Activated CD8-positive, alpha-beta memory T cell treated with anti-CD3 and anti-CD28 coated beads, Interleukin-2, amount 10 ng/mL, durations not matched to agents 7 days and 5 days (primary cell): ENCODE measurements at regions not wholly inside any gene's neighbourhood (a gene's known extent, or its start where the extent isn't known, plus 50 kb on each side); places are given as distances from the start of the nearest gene placed in this dataset.

ENCODE experiments used
- ATAC-seq: fragments of 150-1000 bp; cut with Tn5 transposase; one replicate; pipeline ENCODE4 v1.10.0; 2021; ENCODE audit warnings: moderate library complexity
- CTCF ChIA-PET: fragments of 350-600 bp; sonication (Branson Sonifier 250); formaldehyde crosslinking; loops from one replicate; lab custom pipeline; 2021; ENCODE audit warnings: antibody characterized with exemption; lab: Charles Lee
- DNase-seq: peaks from one replicate; pipeline ENCODE4 v3.0.0-alpha.2; 2020
- H3K27ac Mint-ChIP-seq: one replicate; pipeline ENCODE4 v1.8.0; 2021; ENCODE audit warnings: mild to moderate bottlenecking, mixed read lengths
- H3K27me3 Mint-ChIP-seq: one replicate; pipeline ENCODE4 v1.8.0; 2021; ENCODE audit warnings: mixed read lengths
- H3K36me3 Mint-ChIP-seq: one replicate; pipeline ENCODE4 v1.8.0; 2021; ENCODE audit warnings: mild to moderate bottlenecking, mixed read lengths
- H3K4me1 Mint-ChIP-seq: one replicate; pipeline ENCODE4 v1.8.0; 2021; ENCODE audit warnings: mixed read lengths
- H3K4me3 Mint-ChIP-seq: one replicate; pipeline ENCODE4 v1.8.0; 2021; ENCODE audit warnings: mild to moderate bottlenecking, moderate library complexity, mixed read lengths
- H3K9me3 Mint-ChIP-seq: one replicate; pipeline ENCODE4 v1.8.0; 2022; ENCODE audit warnings: low read depth, mixed read lengths

- Mint-ChIP-seq H3K4me3 (no peak overlapping the region), H3K36me3 (no peaks in the 10 kb centered on the region), H3K27ac (no peak overlapping the region), H3K9me3 (peaks cover 7% of the 10 kb centered on the region), H3K27me3 (no peaks in the 10 kb centered on the region), H3K4me1 (no peaks in the 10 kb centered on the region)
- CTCF ChIA-PET: no interaction called here
- no peak for ATAC-seq
- no peak for DNase-seq
Observed at GRCh38 chr7:84688671-84689070, 494.1 kb upstream of the SEMA3A start.

GRCh38 chr7:84686373-84686772 is 491.8 kb upstream of the SEMA3A start:
- Mint-ChIP-seq H3K36me3 (no peaks in the 10 kb centered on the region), H3K27me3 (no peaks in the 10 kb centered on the region), H3K4me3 (no peak overlapping the region), H3K4me1 (no peaks in the 10 kb centered on the region), H3K9me3 (peaks cover 2% of the 10 kb centered on the region), H3K27ac (no peak overlapping the region)
- ATAC-seq: no peak
- CTCF ChIA-PET: no interaction called here
- DNase-seq: no peak

- Mint-ChIP-seq H3K9me3 (no peaks in the 10 kb centered on the region), H3K27me3 (no peaks in the 10 kb centered on the region), H3K27ac (no peak overlapping the region), H3K4me3 (no peak overlapping the region), H3K36me3 (no peaks in the 10 kb centered on the region), H3K4me1 (no peaks in the 10 kb centered on the region)
- ATAC-seq (no peak), DNase-seq (no peak)
- CTCF ChIA-PET: no interaction called here
Observed at GRCh38 chr7:84684836-84685480, 490.4 kb upstream of the SEMA3A start.

- H3K36me3 Mint-ChIP-seq: no peaks in the 10 kb centered on the region
- H3K4me1 Mint-ChIP-seq: no peaks in the 10 kb centered on the region
- H3K4me3 Mint-ChIP-seq: no peak overlapping the region
- no peak for ATAC-seq
- H3K9me3 Mint-ChIP-seq: no peaks in the 10 kb centered on the region
- CTCF ChIA-PET: no interaction called here
- no peak overlapping the region for H3K27ac Mint-ChIP-seq
- no peaks in the 10 kb centered on the region for H3K27me3 Mint-ChIP-seq
- DNase-seq: no peak
Observed at GRCh38 chr7:84682543-84682942, 488.0 kb upstream of the SEMA3A start.

- Mint-ChIP-seq H3K27ac (no peak overlapping the region), H3K36me3 (no peaks in the 10 kb centered on the region), H3K4me3 (no peak overlapping the region), H3K27me3 (no peaks in the 10 kb centered on the region), H3K9me3 (peaks cover 3% of the 10 kb centered on the region), H3K4me1 (peaks cover 5% of the 10 kb centered on the region)
- ATAC-seq: no peak
- no peak for DNase-seq
- CTCF ChIA-PET: no interaction called here
Observed at GRCh38 chr7:84678841-84679240, 484.3 kb upstream of the SEMA3A start.

- Mint-ChIP-seq H3K27ac (no peak overlapping the region), H3K9me3 (peaks cover 3% of the 10 kb centered on the region), H3K4me1 (peaks cover 5% of the 10 kb centered on the region), H3K4me3 (no peak overlapping the region), H3K27me3 (no peaks in the 10 kb centered on the region), H3K36me3 (no peaks in the 10 kb centered on the region)
- no peak for DNase-seq
- no peak for ATAC-seq
- CTCF ChIA-PET: no interaction called here
Observed at GRCh38 chr7:84677117-84677732, 482.6 kb upstream of the SEMA3A start.

GRCh38 chr7:84675633-84676034 is 481.0 kb upstream of the SEMA3A start:
- DNase-seq (no peak), ATAC-seq (no peak)
- CTCF ChIA-PET: no interaction called here
- Mint-ChIP-seq H3K4me1 (peaks cover 5% of the 10 kb centered on the region), H3K9me3 (peaks cover 3% of the 10 kb centered on the region), H3K36me3 (no peaks in the 10 kb centered on the region), H3K4me3 (no peak overlapping the region), H3K27me3 (no peaks in the 10 kb centered on the region), H3K27ac (no peak overlapping the region)

GRCh38 chr7:84674236-84674913 is 479.8 kb upstream of the SEMA3A start:
- peaks cover 5% of the 10 kb centered on the region for H3K4me1 Mint-ChIP-seq
- H3K27me3 Mint-ChIP-seq: no peaks in the 10 kb centered on the region
- H3K36me3 Mint-ChIP-seq: no peaks in the 10 kb centered on the region
- CTCF ChIA-PET: no interaction called here
- H3K27ac Mint-ChIP-seq: no peak overlapping the region
- ATAC-seq (no peak), DNase-seq (no peak)
- H3K9me3 Mint-ChIP-seq: peaks cover 3% of the 10 kb centered on the region
- no peak overlapping the region for H3K4me3 Mint-ChIP-seq

GRCh38 chr7:84669177-84669732 is 474.7 kb upstream of the SEMA3A start:
- no peaks in the 10 kb centered on the region for H3K27me3 Mint-ChIP-seq
- DNase-seq: no peak
- no peak overlapping the region for H3K27ac Mint-ChIP-seq
- no peak for ATAC-seq
- no peak overlapping the region for H3K4me3 Mint-ChIP-seq
- H3K9me3 Mint-ChIP-seq: no peaks in the 10 kb centered on the region
- no peaks in the 10 kb centered on the region for H3K36me3 Mint-ChIP-seq
- no peaks in the 10 kb centered on the region for H3K4me1 Mint-ChIP-seq
- CTCF ChIA-PET: no interaction called here

- Mint-ChIP-seq H3K4me3 (no peak overlapping the region), H3K4me1 (no peaks in the 10 kb centered on the region), H3K27me3 (no peaks in the 10 kb centered on the region), H3K36me3 (no peaks in the 10 kb centered on the region), H3K9me3 (peaks cover 2% of the 10 kb centered on the region), H3K27ac (no peak overlapping the region)
- ATAC-seq (no peak), DNase-seq (no peak)
- CTCF ChIA-PET: no interaction called here
Observed at GRCh38 chr7:84668116-84668515, 473.5 kb upstream of the SEMA3A start.

- Mint-ChIP-seq H3K4me3 (no peak overlapping the region), H3K9me3 (peaks cover 2% of the 10 kb centered on the region), H3K27me3 (no peaks in the 10 kb centered on the region), H3K36me3 (no peaks in the 10 kb centered on the region), H3K4me1 (no peaks in the 10 kb centered on the region), H3K27ac (no peak overlapping the region)
- ATAC-seq (no peak), DNase-seq (no peak)
- CTCF ChIA-PET: no interaction called here
Observed at GRCh38 chr7:84666651-84667050, 472.1 kb upstream of the SEMA3A start.

GRCh38 chr7:84665339-84665738 is 470.8 kb upstream of the SEMA3A start:
- H3K27ac Mint-ChIP-seq: no peak overlapping the region
- H3K4me1 Mint-ChIP-seq: no peaks in the 10 kb centered on the region
- no peak overlapping the region for H3K4me3 Mint-ChIP-seq
- DNase-seq (no peak), ATAC-seq (no peak)
- peaks cover 2% of the 10 kb centered on the region for H3K9me3 Mint-ChIP-seq
- H3K36me3 Mint-ChIP-seq: no peaks in the 10 kb centered on the region
- CTCF ChIA-PET: no interaction called here
- H3K27me3 Mint-ChIP-seq: no peaks in the 10 kb centered on the region

- Mint-ChIP-seq H3K4me3 (no peak overlapping the region), H3K36me3 (no peaks in the 10 kb centered on the region), H3K27ac (no peak overlapping the region), H3K4me1 (no peaks in the 10 kb centered on the region), H3K9me3 (peaks cover 2% of the 10 kb centered on the region), H3K27me3 (no peaks in the 10 kb centered on the region)
- no peak for DNase-seq
- CTCF ChIA-PET: no interaction called here
- ATAC-seq: no peak
Observed at GRCh38 chr7:84664626-84665025, 470.0 kb upstream of the SEMA3A start.

- Mint-ChIP-seq H3K4me3 (no peak overlapping the region), H3K27me3 (no peaks in the 10 kb centered on the region), H3K27ac (no peak overlapping the region), H3K9me3 (peaks cover 2% of the 10 kb centered on the region), H3K4me1 (no peaks in the 10 kb centered on the region), H3K36me3 (no peaks in the 10 kb centered on the region)
- CTCF ChIA-PET: no interaction called here
- ATAC-seq: no peak
- no peak for DNase-seq
Observed at GRCh38 chr7:84663224-84663623, 468.6 kb upstream of the SEMA3A start.
